ENCODE measurements at regions not wholly inside any gene's neighbourhood (a gene's known extent, or its start where the extent isn't known, plus 50 kb on each side); places are given as distances from the start of the nearest gene placed in this dataset.
A peak's percentile ranks its signal among the peaks of the same experiment; 100 is the strongest.

DNA sequence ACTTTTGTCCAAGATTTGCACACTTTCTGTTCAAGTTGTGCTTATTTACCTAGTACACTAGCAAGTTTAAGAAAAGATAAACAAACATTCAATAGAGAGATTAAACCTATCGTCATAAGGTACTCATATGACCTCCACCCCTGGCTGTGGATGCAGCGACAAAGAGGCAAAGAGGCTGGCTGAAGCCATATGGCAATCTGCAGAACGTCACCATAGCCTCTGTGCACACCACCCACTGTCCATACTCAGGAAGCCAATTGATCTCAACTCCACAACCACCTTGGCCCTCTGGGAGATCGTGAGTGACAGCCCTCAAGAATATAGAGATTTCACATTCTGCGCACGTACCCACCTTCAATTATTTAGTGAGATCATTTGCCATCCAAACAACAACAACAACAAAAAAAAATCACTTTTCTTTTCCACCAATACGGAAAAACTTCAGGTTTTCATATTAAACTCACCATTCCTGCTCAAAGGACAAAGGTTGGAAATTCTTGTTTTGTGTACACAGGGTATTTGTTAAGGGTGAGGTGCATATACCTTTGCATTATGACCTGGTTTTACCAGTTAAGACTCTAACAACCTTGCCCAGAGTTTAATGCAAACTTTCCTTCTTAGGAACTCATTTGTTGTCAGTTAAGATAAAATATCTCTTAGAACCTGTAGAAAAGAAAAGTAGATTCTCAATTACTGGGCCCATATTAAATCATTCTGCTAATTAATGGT, 243.0 kb upstream of the FSTL5 start:
- DNase-seq (ENCODE audit: low read depth, low spot score), result no peak
- TF ChIP-seq, protein P1, sequence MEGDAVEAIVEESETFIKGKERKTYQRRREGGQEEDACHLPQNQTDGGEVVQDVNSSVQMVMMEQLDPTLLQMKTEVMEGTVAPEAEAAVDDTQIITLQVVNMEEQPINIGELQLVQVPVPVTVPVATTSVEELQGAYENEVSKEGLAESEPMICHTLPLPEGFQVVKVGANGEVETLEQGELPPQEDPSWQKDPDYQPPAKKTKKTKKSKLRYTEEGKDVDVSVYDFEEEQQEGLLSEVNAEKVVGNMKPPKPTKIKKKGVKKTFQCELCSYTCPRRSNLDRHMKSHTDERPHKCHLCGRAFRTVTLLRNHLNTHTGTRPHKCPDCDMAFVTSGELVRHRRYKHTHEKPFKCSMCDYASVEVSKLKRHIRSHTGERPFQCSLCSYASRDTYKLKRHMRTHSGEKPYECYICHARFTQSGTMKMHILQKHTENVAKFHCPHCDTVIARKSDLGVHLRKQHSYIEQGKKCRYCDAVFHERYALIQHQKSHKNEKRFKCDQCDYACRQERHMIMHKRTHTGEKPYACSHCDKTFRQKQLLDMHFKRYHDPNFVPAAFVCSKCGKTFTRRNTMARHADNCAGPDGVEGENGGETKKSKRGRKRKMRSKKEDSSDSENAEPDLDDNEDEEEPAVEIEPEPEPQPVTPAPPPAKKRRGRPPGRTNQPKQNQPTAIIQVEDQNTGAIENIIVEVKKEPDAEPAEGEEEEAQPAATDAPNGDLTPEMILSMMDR (conservative IDR thresholded peaks at IDR 0.05), result no peak
- H3K4me1 Mint-ChIP-seq, result peaks cover 6% of the 10 kb centered on the region
- H3K36me3 Mint-ChIP-seq (ENCODE audit: low read depth), result no peaks in the 10 kb centered on the region
- H3K27me3 Mint-ChIP-seq (ENCODE audit: low read depth), result no peaks in the 10 kb centered on the region
- no peak overlapping the region for H3K27ac Mint-ChIP-seq (ENCODE audit: unreplicated experiment)
- no peaks in the 10 kb centered on the region for H3K9me3 Mint-ChIP-seq
- no peak overlapping the region for H3K4me3 Mint-ChIP-seq

DNA sequence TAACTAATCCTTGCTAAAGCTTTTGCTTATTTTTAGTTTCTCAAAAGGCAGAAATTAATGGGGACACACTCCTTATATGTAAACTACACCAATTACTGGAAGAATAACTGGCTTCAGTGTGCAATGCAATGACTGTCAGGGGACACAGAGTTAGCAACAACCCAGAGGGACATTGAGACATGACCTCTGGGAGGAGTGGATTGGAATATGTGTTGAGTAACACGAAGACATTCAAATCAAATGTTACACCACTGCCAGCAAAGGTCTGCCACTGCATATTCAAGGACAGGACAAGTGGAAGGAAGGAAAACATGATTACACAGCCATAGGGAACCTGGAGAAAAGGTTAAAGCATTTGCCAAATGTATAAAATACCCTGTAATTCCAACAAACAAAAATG, 240.1 kb upstream of the FSTL5 start:
- DNase-seq (ENCODE audit: low read depth, low spot score), result no peak
- Mint-ChIP-seq H3K27me3 (ENCODE audit: low read depth) (no peaks in the 10 kb centered on the region), H3K4me3 (no peak overlapping the region), H3K4me1 (peaks cover 6% of the 10 kb centered on the region), H3K27ac (ENCODE audit: unreplicated experiment) (peak overlapping the region; percentile 73), H3K36me3 (ENCODE audit: low read depth) (no peaks in the 10 kb centered on the region), H3K9me3 (no peaks in the 10 kb centered on the region)
- TF ChIP-seq, protein P1 (conservative IDR thresholded peaks at IDR 0.05), result no peak

DNA sequence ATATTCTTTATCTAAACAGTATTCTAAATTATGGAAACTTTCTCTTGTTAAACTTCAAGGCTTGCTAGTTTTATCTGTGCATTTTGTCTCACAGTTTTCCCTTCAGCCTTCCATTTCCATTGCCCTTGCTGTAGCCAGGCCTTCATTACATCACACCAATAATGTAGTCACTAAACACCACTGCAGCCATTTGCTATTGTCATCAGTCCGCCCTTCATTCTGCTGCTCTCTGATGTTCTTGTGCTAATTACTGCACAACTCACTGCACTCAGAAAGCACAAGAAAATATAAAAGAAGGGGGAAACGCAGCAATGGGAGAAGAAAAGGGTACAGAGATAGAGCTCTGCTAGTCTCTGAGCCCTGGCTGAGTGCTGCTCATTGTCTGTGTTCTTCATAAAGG, 239.6 kb upstream of the FSTL5 start:
- Mint-ChIP-seq H3K27ac (ENCODE audit: unreplicated experiment) (no peak overlapping the region), H3K36me3 (ENCODE audit: low read depth) (no peaks in the 10 kb centered on the region), H3K9me3 (no peaks in the 10 kb centered on the region), H3K27me3 (ENCODE audit: low read depth) (no peaks in the 10 kb centered on the region), H3K4me1 (peaks cover 6% of the 10 kb centered on the region), H3K4me3 (no peak overlapping the region)
- DNase-seq (ENCODE audit: low read depth, low spot score), result no peak
- TF ChIP-seq, protein P1 (conservative IDR thresholded peaks at IDR 0.05), result no peak

DNA sequence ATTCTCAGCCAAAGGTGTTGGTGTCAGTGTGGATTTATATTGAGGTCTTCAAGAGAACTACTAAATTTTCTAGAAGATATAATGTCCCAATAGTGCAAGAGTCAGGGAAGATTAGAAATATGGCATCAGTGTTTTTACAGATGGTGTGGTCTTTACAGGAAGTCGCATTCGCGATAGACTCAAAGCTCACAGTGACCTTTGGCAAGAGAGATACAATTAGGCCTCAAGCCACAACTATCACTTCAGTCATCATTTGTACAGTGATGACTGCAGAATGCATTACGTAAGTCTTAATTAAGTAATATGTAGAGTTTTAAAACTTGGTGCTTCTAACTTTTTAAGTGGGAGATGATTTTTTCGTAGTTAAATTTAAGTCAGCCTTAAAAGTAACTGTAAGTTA, 237.2 kb upstream of the FSTL5 start:
- TF ChIP-seq, protein P1 (conservative IDR thresholded peaks at IDR 0.05), result no peak
- DNase-seq (ENCODE audit: low read depth, low spot score), result no peak
- Mint-ChIP-seq H3K27ac (ENCODE audit: unreplicated experiment) (no peak overlapping the region), H3K9me3 (peaks cover 6% of the 10 kb centered on the region), H3K36me3 (ENCODE audit: low read depth) (no peaks in the 10 kb centered on the region), H3K27me3 (ENCODE audit: low read depth) (no peaks in the 10 kb centered on the region), H3K4me3 (no peak overlapping the region), H3K4me1 (peaks cover 6% of the 10 kb centered on the region)

DNA sequence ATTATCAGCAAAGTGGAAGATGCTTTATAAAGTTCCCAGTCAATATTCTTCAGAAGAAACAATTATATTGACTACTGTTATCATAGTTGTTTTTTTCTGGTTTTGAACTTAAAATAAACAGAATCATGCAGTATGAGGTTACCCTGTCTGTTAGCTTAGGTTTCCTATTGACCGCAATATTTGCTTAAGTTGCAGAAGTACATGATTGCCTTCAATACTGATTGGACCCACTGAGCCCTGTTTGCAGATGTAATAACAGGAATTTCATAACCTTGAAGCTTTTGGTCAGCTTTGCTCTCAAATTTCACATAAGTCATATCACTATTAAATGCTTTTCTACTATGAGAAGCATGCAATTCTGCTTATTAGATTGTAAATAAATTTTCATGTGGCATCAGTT, 229.1 kb upstream of the FSTL5 start:
- H3K27me3 Mint-ChIP-seq (ENCODE audit: low read depth), result no peaks in the 10 kb centered on the region
- TF ChIP-seq, protein P1 (conservative IDR thresholded peaks at IDR 0.05), result no peak
- H3K27ac Mint-ChIP-seq (ENCODE audit: unreplicated experiment), result no peak overlapping the region
- DNase-seq (ENCODE audit: low read depth, low spot score), result no peak
- H3K4me3 Mint-ChIP-seq, result no peak overlapping the region
- H3K4me1 Mint-ChIP-seq, result no peaks in the 10 kb centered on the region
- H3K9me3 Mint-ChIP-seq, result peaks cover 8% of the 10 kb centered on the region
- H3K36me3 Mint-ChIP-seq (ENCODE audit: low read depth), result no peaks in the 10 kb centered on the region
